ENCODE measurements at regions not wholly inside any gene's neighbourhood (a gene's known extent, or its start where the extent isn't known, plus 50 kb on each side); places are given as distances from the start of the nearest gene placed in this dataset.
A peak's percentile ranks its signal among the peaks of the same experiment; 100 is the strongest.
"Not testable (repeated sequence)": the region's sequence is repeated elsewhere in the genome, so short reads cannot be mapped to it uniquely, and the experiment has no call there.

GRCh38 chr9:39463696-39464095, 108.2 kb downstream of the SPATA31A1 start:
- not testable (repeated sequence) for H4K20me1 ChIP-seq (ENCODE audit: insufficient read depth, poor library complexity, severe bottlenecking); H3K36me3 ChIP-seq (replicated peaks; ENCODE audit: insufficient read depth, low read depth); H3K4me3 ChIP-seq; DNase-seq (ENCODE audit: low spot score); H3K4me1 ChIP-seq (ENCODE audit: insufficient read depth); H3K9me3 ChIP-seq (ENCODE audit: low read depth); H3K9me2 ChIP-seq (replicated peaks; ENCODE audit: insufficient read depth); H3K27me3 ChIP-seq; H3K79me2 ChIP-seq; H3K27ac ChIP-seq
- peak overlapping the region; percentile 86 for H3K4me2 ChIP-seq
- WGBS (ENCODE audit: low lambda C conversion rate, missing lambda C conversion rate) = 5% methylated on average over 5 of the region's 8 CpGs
- peak overlapping the region; percentile 76 for H2AFZ ChIP-seq

DNA sequence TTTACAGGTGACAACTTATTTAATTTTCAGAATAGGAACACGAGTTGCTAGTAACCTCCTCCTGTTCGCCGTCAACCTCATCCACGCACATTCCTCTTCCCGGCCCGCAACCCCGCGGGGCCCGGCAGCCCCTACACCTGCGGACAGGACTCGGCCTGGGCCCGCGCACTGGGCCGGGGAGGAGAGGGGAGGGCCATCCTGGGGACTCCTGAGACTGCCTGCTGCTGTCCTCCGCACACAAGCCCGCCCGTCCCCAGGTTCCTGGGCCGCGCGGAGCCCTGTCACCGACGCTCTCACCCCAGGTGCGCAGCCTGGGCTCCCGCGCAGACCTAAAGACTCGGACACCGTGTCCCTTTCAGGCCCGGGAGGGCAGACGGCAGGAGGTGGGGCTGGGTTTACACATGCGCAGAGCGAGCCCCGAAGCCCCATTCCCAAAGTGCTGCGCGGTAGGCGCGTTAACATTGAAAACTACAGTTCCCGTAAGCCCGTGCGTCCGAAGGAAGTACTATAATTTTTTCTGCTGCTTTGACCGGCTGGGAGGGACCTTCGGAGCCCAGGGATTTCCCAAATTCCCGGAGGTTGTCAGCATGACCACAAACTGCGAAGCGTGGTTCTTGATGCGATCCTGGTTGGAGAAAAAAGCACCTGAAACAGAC, 108.8 kb downstream of the SPATA31A1 start:
- not testable (repeated sequence) for H4K20me1 ChIP-seq (ENCODE audit: insufficient read depth, poor library complexity, severe bottlenecking); H3K27me3 ChIP-seq; H3K4me3 ChIP-seq; H3K9me3 ChIP-seq (ENCODE audit: low read depth); H3K4me1 ChIP-seq (ENCODE audit: insufficient read depth); H3K9me2 ChIP-seq (replicated peaks; ENCODE audit: insufficient read depth); H3K79me2 ChIP-seq; H3K36me3 ChIP-seq (replicated peaks; ENCODE audit: insufficient read depth, low read depth)
- peak overlapping the region; percentile 28 for H3K27ac ChIP-seq
- peak overlapping the region; percentile 76 for H2AFZ ChIP-seq
- DNase-seq (ENCODE audit: low spot score) = peak; percentile 80
- peak overlapping the region; percentile 86 for H3K4me2 ChIP-seq
- WGBS (ENCODE audit: low lambda C conversion rate, missing lambda C conversion rate) = under 1% methylated on average over 37 of the region's 46 CpGs

GRCh38 chr9:39474499-39474898, 119.0 kb downstream of the SPATA31A1 start:
- H4K20me1 ChIP-seq (ENCODE audit: insufficient read depth, poor library complexity, severe bottlenecking); H3K9me2 ChIP-seq (replicated peaks; ENCODE audit: insufficient read depth); H3K79me2 ChIP-seq; DNase-seq (ENCODE audit: low spot score); H3K36me3 ChIP-seq (replicated peaks; ENCODE audit: insufficient read depth, low read depth); H3K27ac ChIP-seq; H3K4me3 ChIP-seq; H3K27me3 ChIP-seq; H3K4me2 ChIP-seq; H2AFZ ChIP-seq; H3K9me3 ChIP-seq (ENCODE audit: low read depth); H3K4me1 ChIP-seq (ENCODE audit: insufficient read depth): not testable (repeated sequence)
- WGBS (ENCODE audit: low lambda C conversion rate, missing lambda C conversion rate) = 86% methylated on average over 1 of the region's 1 CpG

- WGBS (ENCODE audit: low lambda C conversion rate, missing lambda C conversion rate) = 83% methylated on average over 4 of the region's 4 CpGs
- not testable (repeated sequence) for H3K9me3 ChIP-seq (ENCODE audit: low read depth); H2AFZ ChIP-seq
These were observed 127.6 kb downstream of the SPATA31A1 start for GRCh38 chr9:39483073-39483472.

GRCh38 chr9:39483880-39484279, 128.4 kb downstream of the SPATA31A1 start:
- H3K4me3 ChIP-seq; H3K27ac ChIP-seq; H3K4me2 ChIP-seq; H3K9me2 ChIP-seq (replicated peaks; ENCODE audit: insufficient read depth); H3K9me3 ChIP-seq (ENCODE audit: low read depth); DNase-seq (ENCODE audit: low spot score); H3K36me3 ChIP-seq (replicated peaks; ENCODE audit: insufficient read depth, low read depth); H2AFZ ChIP-seq; H4K20me1 ChIP-seq (ENCODE audit: insufficient read depth, poor library complexity, severe bottlenecking); H3K27me3 ChIP-seq; H3K4me1 ChIP-seq (ENCODE audit: insufficient read depth); H3K79me2 ChIP-seq: not testable (repeated sequence)
- WGBS (ENCODE audit: low lambda C conversion rate, missing lambda C conversion rate) = 61% methylated on average over 2 of the region's 2 CpGs

More at GRCh38 chr9:39483073-39483472, 127.6 kb downstream of the SPATA31A1 start:
- not testable (repeated sequence) for H4K20me1 ChIP-seq (ENCODE audit: insufficient read depth, poor library complexity, severe bottlenecking); H3K4me3 ChIP-seq; H3K27me3 ChIP-seq; H3K4me2 ChIP-seq; H3K79me2 ChIP-seq; H3K27ac ChIP-seq; H3K9me2 ChIP-seq (replicated peaks; ENCODE audit: insufficient read depth); H3K36me3 ChIP-seq (replicated peaks; ENCODE audit: insufficient read depth, low read depth); DNase-seq (ENCODE audit: low spot score); H3K4me1 ChIP-seq (ENCODE audit: insufficient read depth)

DNA sequence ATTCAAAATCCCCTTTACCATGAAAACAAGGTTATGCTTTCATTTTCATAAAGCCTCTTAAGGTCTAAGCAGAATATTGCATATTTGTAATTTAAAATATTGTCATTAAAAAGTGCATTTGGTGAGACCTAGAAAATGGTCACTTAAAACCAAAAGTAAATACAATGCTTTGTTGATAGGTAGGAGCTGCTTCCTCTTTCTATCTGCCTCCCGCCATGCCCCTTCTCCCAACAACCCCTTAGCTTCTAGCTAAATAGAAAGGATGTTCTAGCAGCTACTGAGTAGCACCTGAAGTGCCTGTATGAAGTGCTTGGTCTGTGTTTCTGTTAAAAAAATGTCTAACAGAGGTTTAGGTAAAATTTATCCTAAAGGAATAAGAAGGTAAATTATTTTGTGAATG, 128.8 kb downstream of the SPATA31A1 start:
- not testable (repeated sequence) for H3K27ac ChIP-seq; H3K4me3 ChIP-seq; H3K36me3 ChIP-seq (replicated peaks; ENCODE audit: insufficient read depth, low read depth); H4K20me1 ChIP-seq (ENCODE audit: insufficient read depth, poor library complexity, severe bottlenecking); H3K27me3 ChIP-seq; H2AFZ ChIP-seq; H3K79me2 ChIP-seq; DNase-seq (ENCODE audit: low spot score); H3K9me3 ChIP-seq (ENCODE audit: low read depth); H3K4me1 ChIP-seq (ENCODE audit: insufficient read depth); H3K9me2 ChIP-seq (replicated peaks; ENCODE audit: insufficient read depth); H3K4me2 ChIP-seq
- WGBS (ENCODE audit: low lambda C conversion rate, missing lambda C conversion rate) = 75% methylated on average over 1 of the region's 1 CpG

- H3K9me2 ChIP-seq (replicated peaks; ENCODE audit: insufficient read depth); H3K27ac ChIP-seq; H3K9me3 ChIP-seq (ENCODE audit: low read depth); DNase-seq (ENCODE audit: low spot score); H3K79me2 ChIP-seq; H4K20me1 ChIP-seq (ENCODE audit: insufficient read depth, poor library complexity, severe bottlenecking); H3K36me3 ChIP-seq (replicated peaks; ENCODE audit: insufficient read depth, low read depth); H3K4me2 ChIP-seq; H3K27me3 ChIP-seq; H3K4me3 ChIP-seq; H2AFZ ChIP-seq; H3K4me1 ChIP-seq (ENCODE audit: insufficient read depth): not testable (repeated sequence)
- 92% methylated on average over 9 of the region's 16 CpGs for WGBS (ENCODE audit: low lambda C conversion rate, missing lambda C conversion rate)
These were observed 132.0 kb downstream of the SPATA31A1 start for GRCh38 chr9:39487477-39487876.

- H3K27ac ChIP-seq; H3K4me3 ChIP-seq; DNase-seq (ENCODE audit: low spot score); H3K9me2 ChIP-seq (replicated peaks; ENCODE audit: insufficient read depth); H4K20me1 ChIP-seq (ENCODE audit: insufficient read depth, poor library complexity, severe bottlenecking); H3K36me3 ChIP-seq (replicated peaks; ENCODE audit: insufficient read depth, low read depth); H2AFZ ChIP-seq; H3K79me2 ChIP-seq; H3K9me3 ChIP-seq (ENCODE audit: low read depth); H3K4me2 ChIP-seq; H3K27me3 ChIP-seq; H3K4me1 ChIP-seq (ENCODE audit: insufficient read depth): not testable (repeated sequence)
- 89% methylated on average over 3 of the region's 4 CpGs for WGBS (ENCODE audit: low lambda C conversion rate, missing lambda C conversion rate)
These were observed 140.8 kb downstream of the SPATA31A1 start for GRCh38 chr9:39496248-39496647.

DNA sequence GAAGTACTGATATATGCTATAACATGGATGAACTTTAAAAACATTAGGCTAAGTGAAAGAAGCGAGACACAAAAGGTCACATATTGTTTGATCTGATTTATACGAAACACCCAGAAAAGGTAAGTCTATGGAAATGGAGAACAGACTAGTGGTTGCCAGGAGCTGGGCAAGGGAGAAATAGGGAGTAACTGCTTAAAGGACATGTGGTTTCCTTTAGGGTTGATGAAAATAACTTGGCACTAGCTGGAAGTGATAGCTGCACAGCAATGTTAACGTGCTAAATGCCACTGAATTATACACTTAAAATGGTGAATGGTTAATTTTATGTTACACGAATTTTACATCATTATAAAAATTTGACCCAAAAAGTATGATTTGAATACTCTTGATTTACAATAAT, 147.7 kb downstream of the SPATA31A1 start:
- H3K9me2 ChIP-seq (replicated peaks; ENCODE audit: insufficient read depth); H3K27ac ChIP-seq: not testable (repeated sequence)

More for the DNA sequence above, 147.7 kb downstream of the SPATA31A1 start:
- not testable (repeated sequence) for H3K79me2 ChIP-seq; H3K27me3 ChIP-seq; H3K36me3 ChIP-seq (replicated peaks; ENCODE audit: insufficient read depth, low read depth); H3K4me3 ChIP-seq; H3K4me2 ChIP-seq; H2AFZ ChIP-seq; H3K4me1 ChIP-seq (ENCODE audit: insufficient read depth); H3K9me3 ChIP-seq (ENCODE audit: low read depth); DNase-seq (ENCODE audit: low spot score); H4K20me1 ChIP-seq (ENCODE audit: insufficient read depth, poor library complexity, severe bottlenecking)
- no CpG with 5 or more reads among the region's 4 CpGs for WGBS (ENCODE audit: low lambda C conversion rate, missing lambda C conversion rate)
